Astrocyte (in vitro differentiated cells and primary cell): ENCODE measurements at regions not wholly inside any gene's neighbourhood (a gene's known extent, or its start where the extent isn't known, plus 50 kb on each side); places are given as distances from the start of the nearest gene placed in this dataset.
A peak's percentile ranks its signal among the peaks of the same experiment; 100 is the strongest.

ENCODE experiments used
- DNase-seq: peaks from one replicate; pipeline ENCODE4 v3.0.0-alpha.2; 2010; ENCODE audit warnings: low read depth
- FAIRE-seq: peaks from 2 replicates; lab custom pipeline; 2011; peaks lifted over from hg19 to GRCh38; lab: Jason Lieb, UNC
- H2AFZ ChIP-seq: 2 replicates; pipeline ENCODE4 v1.6.0; 2012; ENCODE audit warnings: low read depth, low read length, inconsistent platforms
- H3K27ac ChIP-seq: 2 replicates; pipeline ENCODE4 v1.5.1; 2011; ENCODE audit warnings: low read depth, low read length, inconsistent platforms
- H3K27me3 ChIP-seq: 2 replicates; pipeline ENCODE4 v1.6.0; 2011; ENCODE audit warnings: low read length, inconsistent platforms; ENCODE audit not compliant: insufficient read depth
- H3K36me3 ChIP-seq: 2 replicates; pipeline ENCODE4 v1.5.1; 2011; ENCODE audit warnings: low read length, inconsistent platforms; ENCODE audit not compliant: insufficient read depth
- H3K4me1 ChIP-seq: 2 replicates; pipeline ENCODE4 v1.5.1; 2011; ENCODE audit warnings: low read length, inconsistent platforms; ENCODE audit not compliant: insufficient read depth
- H3K4me2 ChIP-seq: 2 replicates; pipeline ENCODE4 v1.6.0; 2012; ENCODE audit warnings: low read length, inconsistent platforms
- H3K4me3 ChIP-seq: 2 replicates; pipeline ENCODE4 v1.5.1; 2011; ENCODE audit warnings: low read depth, mild to moderate bottlenecking, low read length, inconsistent platforms; ENCODE audit not compliant: insufficient read depth
- H3K79me2 ChIP-seq: 2 replicates; pipeline ENCODE4 v1.6.0; 2012; ENCODE audit warnings: mild to moderate bottlenecking, low read length, inconsistent platforms; ENCODE audit not compliant: insufficient read depth
- H3K9ac ChIP-seq: 2 replicates; pipeline ENCODE4 v1.6.0; 2012; ENCODE audit warnings: mild to moderate bottlenecking, low read length, inconsistent platforms
- H3K9me3 ChIP-seq: 2 replicates; pipeline ENCODE4 v1.5.1; 2012; ENCODE audit warnings: low read depth, mild to moderate bottlenecking, low read length, inconsistent platforms; ENCODE audit not compliant: insufficient read depth
- H4K20me1 ChIP-seq: 2 replicates; pipeline ENCODE4 v1.6.0; 2012; ENCODE audit warnings: low read length, inconsistent platforms; ENCODE audit not compliant: insufficient read depth
- H3K27ac Mint-ChIP-seq: one replicate; pipeline ENCODE4 v1.8.0; 2021; ENCODE audit warnings: mild to moderate bottlenecking, mixed read lengths; ENCODE audit not compliant: unreplicated experiment
- H3K27me3 Mint-ChIP-seq: one replicate; pipeline ENCODE4 v1.8.0; 2021; ENCODE audit warnings: low read depth, mixed read lengths; ENCODE audit not compliant: unreplicated experiment
- H3K36me3 Mint-ChIP-seq: one replicate; pipeline ENCODE4 v1.8.0; 2021; ENCODE audit warnings: low read depth, mixed read lengths; ENCODE audit not compliant: unreplicated experiment
- H3K4me1 Mint-ChIP-seq: one replicate; pipeline ENCODE4 v1.8.0; 2021; ENCODE audit warnings: low read depth, mixed read lengths; ENCODE audit not compliant: unreplicated experiment
- H3K4me3 Mint-ChIP-seq: one replicate; pipeline ENCODE4 v1.8.0; 2021; ENCODE audit warnings: mild to moderate bottlenecking, moderate library complexity, mixed read lengths; ENCODE audit not compliant: unreplicated experiment
- H3K9me3 Mint-ChIP-seq: one replicate; pipeline ENCODE4 v1.8.0; 2021; ENCODE audit warnings: mild to moderate bottlenecking, mixed read lengths; ENCODE audit not compliant: unreplicated experiment
- CTCF ChIP-seq: IDR thresholded peaks from 2 replicates; pipeline ENCODE4 v1.5.1; 2011; ENCODE audit warnings: low read depth, mild to moderate bottlenecking, inconsistent platforms, low read length, moderate library complexity; ENCODE audit not compliant: insufficient read depth
- EZH2 ChIP-seq: IDR thresholded peaks from 2 replicates; pipeline ENCODE4 v1.6.1; 2012; ENCODE audit warnings: mild to moderate bottlenecking, low read length, inconsistent platforms; ENCODE audit not compliant: insufficient read depth

GRCh38 chr5:77844623-77845323 is 68.6 kb upstream of the TBCA start:
- Histone ChIP-seq H3K27ac (no peak overlapping the region), H3K9me3 (no peaks in the 10 kb centered on the region), H4K20me1 (no peaks in the 10 kb centered on the region), H3K79me2 (no peaks in the 10 kb centered on the region), H3K27me3 (peaks cover 9% of the 10 kb centered on the region), H3K36me3 (no peaks in the 10 kb centered on the region), H3K4me3 (peak overlapping the region; percentile 58), H3K9ac (peak overlapping the region; percentile 42), H3K4me1 (peaks cover 10% of the 10 kb centered on the region), H3K4me2 (peak overlapping the region; percentile 90), H2AFZ (peak overlapping the region; percentile 77)
- Mint-ChIP-seq H3K4me3 (peak overlapping the region; percentile 77), H3K4me1 (peaks cover 9% of the 10 kb centered on the region), H3K36me3 (no peaks in the 10 kb centered on the region), H3K27me3 (peaks cover 43% of the 10 kb centered on the region), H3K9me3 (peaks cover 2% of the 10 kb centered on the region), H3K27ac (no peak overlapping the region)
- no peak for TF ChIP-seq CTCF
- TF ChIP-seq EZH2, result no peak
- DNase-seq (no peak), FAIRE-seq (no peak)

GRCh38 chr5:77844373-77844622 is 68.2 kb upstream of the TBCA start:
- H3K27me3 Mint-ChIP-seq, result peaks cover 39% of the 10 kb centered on the region
- H3K4me2 ChIP-seq, result peak overlapping the region; percentile 90
- peak overlapping the region; percentile 77 for H2AFZ ChIP-seq

More at GRCh38 chr5:77844373-77844622, 68.2 kb upstream of the TBCA start:
- Mint-ChIP-seq H3K4me3 (peak overlapping the region; percentile 77), H3K9me3 (peaks cover 2% of the 10 kb centered on the region), H3K27ac (no peak overlapping the region), H3K36me3 (no peaks in the 10 kb centered on the region), H3K4me1 (peaks cover 9% of the 10 kb centered on the region)
- no peaks in the 10 kb centered on the region for H3K79me2 ChIP-seq
- H3K27ac ChIP-seq, result no peak overlapping the region
- no peak for FAIRE-seq
- H3K9ac ChIP-seq, result peak overlapping the region; percentile 42
- H3K4me3 ChIP-seq, result peak overlapping the region; percentile 58
- H3K9me3 ChIP-seq, result no peaks in the 10 kb centered on the region
- DNase-seq, result no peak
- peaks cover 9% of the 10 kb centered on the region for H3K27me3 ChIP-seq
- no peaks in the 10 kb centered on the region for H4K20me1 ChIP-seq
- peaks cover 10% of the 10 kb centered on the region for H3K4me1 ChIP-seq
- no peak for TF ChIP-seq EZH2
- no peak for TF ChIP-seq CTCF
- no peaks in the 10 kb centered on the region for H3K36me3 ChIP-seq
